Body of pancreas (tissue), 4 donors: ENCODE measurements at regions not wholly inside any gene's neighbourhood (a gene's known extent, or its start where the extent isn't known, plus 50 kb on each side); places are given as distances from the start of the nearest gene placed in this dataset.

Experiments
- CTCF ChIP-seq, 7 experiments: fragments of 450-650 bp in 4 of 7; fragments of 200-600 bp in 3 of 7; sonication (generic) in 3 of 7; IDR thresholded peaks; one replicate each; pipeline ENCODE4 v1.5.1; 2016 to 2019; ENCODE audit warnings: antibody characterized with exemption in 7 of 7
- POLR2A ChIP-seq, 3 donors: fragments of 450-650 bp; IDR thresholded peaks; one replicate each; pipeline ENCODE4 v1.6.1; 2016; ENCODE audit warnings: antibody characterized with exemption in 3 of 3, mild to moderate bottlenecking in 2 of 3

DNA sequence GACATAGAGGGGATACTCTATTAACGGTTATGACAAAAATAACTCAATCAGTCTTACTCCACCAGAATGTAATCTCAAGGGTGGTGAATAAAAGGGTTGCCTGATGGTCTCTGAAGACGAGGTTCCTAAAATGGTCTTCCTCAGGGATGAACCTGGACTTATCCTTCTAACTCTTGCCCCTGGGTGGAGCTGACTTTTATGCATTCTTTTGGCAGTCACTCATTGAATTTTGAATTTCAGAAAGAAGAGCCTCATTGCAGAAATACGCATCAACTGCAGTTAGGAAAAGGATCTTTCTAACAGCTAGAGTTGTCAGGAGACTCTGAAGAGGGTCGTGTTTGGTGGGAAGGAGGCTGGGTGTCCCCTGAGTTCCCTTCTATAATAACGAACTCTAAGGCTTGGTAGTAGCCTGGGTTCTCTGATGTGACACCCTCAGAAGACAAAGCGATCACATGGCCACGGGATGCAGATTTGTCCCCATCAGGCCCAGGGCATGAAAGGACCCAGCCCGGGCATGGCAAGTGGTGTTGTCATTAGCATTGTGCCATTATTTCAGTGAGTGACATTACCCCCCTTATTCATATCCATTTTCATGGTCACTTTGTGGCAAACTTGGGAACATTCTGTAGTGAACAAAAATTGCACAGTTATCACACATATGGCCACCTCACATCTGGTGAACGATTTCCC is 58.6 kb upstream of the JCAD start:
- TF ChIP-seq CTCF (IDR thresholded peaks at IDR 0.05) = no peak
- no peak for TF ChIP-seq POLR2A (IDR thresholded peaks at IDR 0.05)
